Nephron (organoid): ENCODE measurements at regions not wholly inside any gene's neighbourhood (a gene's known extent, or its start where the extent isn't known, plus 50 kb on each side); places are given as distances from the start of the nearest gene placed in this dataset.
"Not testable (repeated sequence)": the region's sequence is repeated elsewhere in the genome, so short reads cannot be mapped to it uniquely, and the experiment has no call there.

ENCODE experiments used
- H3K27ac Mint-ChIP-seq, 3 experiments: 2 replicates each; pipeline ENCODE4 v1.8.0; 2020; ENCODE audit warnings: mixed read lengths in 3 of 3, mild to moderate bottlenecking in 2 of 3, moderate library complexity in 1 of 3
- H3K27me3 Mint-ChIP-seq: 2 replicates; pipeline ENCODE4 v1.8.0; 2021; ENCODE audit warnings: low read depth, mild to moderate bottlenecking, moderate library complexity, mixed read lengths
- H3K36me3 Mint-ChIP-seq: 2 replicates; pipeline ENCODE4 v1.8.0; 2020; ENCODE audit warnings: low read depth, mixed read lengths
- H3K4me1 Mint-ChIP-seq: 2 replicates; pipeline ENCODE4 v1.8.0; 2020; ENCODE audit warnings: mixed read lengths
- H3K4me3 Mint-ChIP-seq, 3 experiments: 2 replicates each; pipeline ENCODE4 v1.8.0; 2020; ENCODE audit warnings: mild to moderate bottlenecking in 3 of 3, mixed read lengths in 3 of 3, moderate library complexity in 2 of 3
- H3K9me3 Mint-ChIP-seq: 2 replicates; pipeline ENCODE4 v1.8.0; 2020; ENCODE audit warnings: mixed read lengths
- CTCF ChIP-seq, 3 experiments: fragments of 200-600 bp; sonication (generic); IDR thresholded peaks; one replicate each; pipeline ENCODE4 v1.5.0; 2021; ENCODE audit warnings: antibody characterized with exemption in 3 of 3; ENCODE audit not compliant: unreplicated experiment in 3 of 3

DNA sequence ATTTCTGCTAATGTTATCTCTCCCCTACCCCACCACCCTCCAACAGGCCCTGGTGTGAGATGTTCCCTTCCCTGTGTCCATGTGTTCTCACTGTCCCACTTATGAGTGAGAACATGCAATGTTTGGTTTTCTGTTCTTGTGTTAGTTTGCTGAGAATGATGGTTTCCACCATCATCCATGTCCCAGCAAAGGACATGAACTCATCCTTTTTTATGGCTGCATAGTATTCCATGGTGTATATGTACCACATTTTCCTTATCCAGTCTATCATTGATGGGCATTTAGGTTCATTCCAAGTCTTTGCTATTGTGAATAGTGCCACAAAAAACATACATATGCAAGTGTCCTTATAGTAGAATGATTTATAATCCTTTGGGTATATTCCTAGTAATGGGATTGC is 104.5 kb downstream of the ZNF33B start:
- H3K27ac Mint-ChIP-seq, H3K4me1 Mint-ChIP-seq, H3K4me3 Mint-ChIP-seq, H3K27me3 Mint-ChIP-seq: not testable (repeated sequence)
- H3K36me3 Mint-ChIP-seq: peaks cover 65% of the 10 kb centered on the region
- H3K9me3 Mint-ChIP-seq: peaks cover 72% of the 10 kb centered on the region

DNA sequence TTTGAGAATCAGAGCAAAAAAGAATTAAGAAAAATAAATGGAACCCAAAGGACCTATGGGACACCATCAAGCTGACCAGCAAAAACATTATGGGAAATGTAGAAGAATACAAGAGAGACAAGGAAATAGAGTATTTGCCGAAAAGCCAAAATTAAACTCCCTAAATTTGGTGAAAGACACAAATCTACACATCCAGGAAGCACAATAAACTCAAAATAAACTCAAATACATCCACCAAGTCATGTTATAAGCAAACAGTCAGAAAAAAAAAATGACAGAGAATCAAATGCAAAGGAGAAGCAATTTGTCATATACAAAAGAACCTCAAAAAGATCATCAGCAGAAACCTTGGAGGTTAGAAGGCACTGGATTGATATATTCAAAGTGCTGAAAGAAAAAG is 105.4 kb downstream of the ZNF33B start:
- Mint-ChIP-seq H3K27ac (no peak overlapping the region), H3K27me3 (no peaks in the 10 kb centered on the region), H3K4me3 (no peak overlapping the region), H3K4me1 (no peaks in the 10 kb centered on the region), H3K36me3 (peaks cover 57% of the 10 kb centered on the region), H3K9me3 (peaks cover 67% of the 10 kb centered on the region)
- TF ChIP-seq CTCF (IDR thresholded peaks at IDR 0.05; ENCODE audit: unreplicated experiment in 3 of 3): no peak

DNA sequence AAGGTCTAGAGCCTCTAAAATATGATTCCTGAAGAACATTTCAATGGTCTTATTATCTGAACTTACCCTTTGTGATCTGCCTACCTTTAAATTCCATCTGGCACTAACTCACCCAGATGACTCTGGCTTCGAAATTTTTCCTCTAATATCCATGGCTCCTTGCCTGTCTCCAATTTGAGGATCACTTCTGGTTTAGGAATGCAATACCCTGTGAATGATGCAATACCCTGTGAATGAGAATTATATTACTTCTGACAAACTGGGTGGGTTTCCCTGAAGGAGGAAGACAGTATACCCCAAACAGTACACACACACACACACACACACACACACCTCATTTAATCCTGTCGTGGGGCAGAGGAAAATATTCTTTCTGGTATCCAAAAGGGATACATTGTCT is 115.3 kb downstream of the ZNF33B start:
- Mint-ChIP-seq H3K27me3 (no peaks in the 10 kb centered on the region), H3K4me3 (no peak overlapping the region), H3K4me1 (no peaks in the 10 kb centered on the region), H3K27ac (no peak overlapping the region), H3K9me3 (peaks cover 62% of the 10 kb centered on the region), H3K36me3 (peaks cover 78% of the 10 kb centered on the region)
- TF ChIP-seq CTCF (IDR thresholded peaks at IDR 0.05; ENCODE audit: unreplicated experiment in 3 of 3): no peak

DNA sequence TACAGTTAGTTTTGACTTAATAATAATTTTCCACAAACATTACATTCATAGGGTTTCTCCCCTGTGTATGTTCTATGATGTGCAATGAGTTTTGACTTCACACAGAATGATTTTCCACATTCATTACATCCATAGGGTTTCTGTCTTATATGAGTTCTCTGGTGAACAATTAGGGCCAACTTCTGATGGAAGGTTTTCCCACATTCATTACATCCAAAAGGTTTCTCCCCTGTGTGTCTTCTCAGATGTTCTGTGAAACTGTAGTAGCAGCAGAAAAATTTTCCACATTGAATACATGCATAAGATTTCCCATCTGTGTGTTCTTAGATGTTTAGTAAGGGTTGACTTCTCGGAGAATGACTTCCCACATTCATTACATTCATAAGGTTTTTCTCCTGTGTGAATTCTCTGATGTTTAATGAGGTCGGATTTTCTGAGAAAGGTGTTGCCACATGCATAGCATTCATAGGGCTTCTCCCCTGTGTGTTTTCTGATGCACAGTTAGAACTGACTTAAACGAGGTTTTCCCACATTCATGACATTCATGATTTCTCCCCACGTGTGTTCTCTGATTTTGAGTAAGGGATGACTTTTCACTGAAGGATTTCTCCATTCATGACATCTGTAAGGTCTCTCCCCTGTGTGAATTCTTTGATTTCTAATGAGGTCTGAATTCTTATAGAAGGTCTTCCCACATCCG is 118.5 kb downstream of the ZNF33B start:
- Mint-ChIP-seq H3K4me1 (no peaks in the 10 kb centered on the region), H3K27ac (no peak overlapping the region), H3K27me3 (no peaks in the 10 kb centered on the region)

GRCh38 chr10:42519079-42519478 is 119.3 kb downstream of the ZNF33B start:
- Mint-ChIP-seq H3K36me3 (peaks cover 74% of the 10 kb centered on the region), H3K27me3 (no peaks in the 10 kb centered on the region), H3K4me1 (no peaks in the 10 kb centered on the region), H3K9me3 (peaks cover 82% of the 10 kb centered on the region), H3K27ac (no peak overlapping the region), H3K4me3 (no peak overlapping the region)
- no peak for TF ChIP-seq CTCF (IDR thresholded peaks at IDR 0.05; ENCODE audit: unreplicated experiment in 3 of 3)

More for the DNA sequence above, 118.5 kb downstream of the ZNF33B start:
- no peak overlapping the region for H3K4me3 Mint-ChIP-seq
- peaks cover 80% of the 10 kb centered on the region for H3K36me3 Mint-ChIP-seq
- TF ChIP-seq CTCF (IDR thresholded peaks at IDR 0.05; ENCODE audit: unreplicated experiment in 3 of 3): no peak
- H3K9me3 Mint-ChIP-seq: peaks cover 82% of the 10 kb centered on the region

- Mint-ChIP-seq H3K9me3 (peaks cover 64% of the 10 kb centered on the region), H3K4me1 (no peaks in the 10 kb centered on the region), H3K27ac (no peak overlapping the region), H3K4me3 (no peak overlapping the region), H3K27me3 (no peaks in the 10 kb centered on the region), H3K36me3 (peaks cover 25% of the 10 kb centered on the region)
- TF ChIP-seq CTCF (IDR thresholded peaks at IDR 0.05; ENCODE audit: unreplicated experiment in 3 of 3): no peak
Measured at GRCh38 chr10:42513921-42514320, 124.4 kb downstream of the ZNF33B start.
